ENCODE measurements at regions not wholly inside any gene's neighbourhood (a gene's known extent, or its start where the extent isn't known, plus 50 kb on each side); places are given as distances from the start of the nearest gene placed in this dataset.
"Not testable (repeated sequence)": the region's sequence is repeated elsewhere in the genome, so short reads cannot be mapped to it uniquely, and the experiment has no call there.

DNA sequence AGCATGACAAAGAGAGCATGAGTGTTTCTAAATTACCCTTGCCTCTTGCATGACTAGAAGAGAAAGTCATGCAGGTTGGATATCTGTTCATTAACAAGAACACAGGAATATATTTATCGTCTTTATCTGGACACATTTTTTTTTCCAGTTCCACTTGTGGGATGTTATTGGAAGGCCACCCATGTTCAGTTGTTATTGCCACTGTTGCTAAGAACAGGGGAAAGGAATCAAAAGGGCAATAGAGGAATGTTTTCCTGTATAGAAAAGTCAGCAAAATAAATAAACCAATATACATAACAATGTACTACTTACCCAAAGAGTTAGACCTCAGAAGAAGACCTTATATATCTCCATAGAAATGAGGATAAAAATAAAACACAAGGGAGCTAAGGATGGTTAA, 270.1 kb downstream of the QDPR start:
- no peak for DNase-seq (ENCODE audit: low spot score)

GRCh38 chr4:17238633-17239032, 273.3 kb downstream of the QDPR start:
- DNase-seq (ENCODE audit: low spot score), result no peak

- DNase-seq (ENCODE audit: low spot score), result no peak
Measured at GRCh38 chr4:17236686-17237085, 275.2 kb downstream of the QDPR start.

DNA sequence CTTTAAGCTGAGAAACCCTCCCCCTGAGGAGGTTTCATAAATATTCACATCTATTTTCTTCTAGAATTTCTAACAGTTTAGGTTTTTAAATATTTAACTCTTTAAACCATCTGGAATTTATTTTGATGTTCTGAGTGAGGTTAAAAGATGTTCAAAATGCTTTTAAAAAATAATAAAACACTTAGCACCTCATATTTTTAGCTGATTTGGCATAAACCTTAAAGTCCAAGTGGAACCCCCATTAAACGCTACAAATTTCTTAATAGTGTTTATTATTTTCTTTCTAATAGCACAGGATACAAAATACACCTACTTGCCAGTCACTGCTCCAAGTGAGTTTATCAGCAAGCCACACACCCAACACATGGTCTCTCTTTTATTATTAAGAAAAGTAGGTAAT, 277.2 kb downstream of the QDPR start:
- DNase-seq (ENCODE audit: low spot score), result no peak

- DNase-seq (ENCODE audit: low spot score), result peak; percentile 18
Measured at GRCh38 chr4:17232566-17233253, 279.2 kb downstream of the QDPR start.

DNA sequence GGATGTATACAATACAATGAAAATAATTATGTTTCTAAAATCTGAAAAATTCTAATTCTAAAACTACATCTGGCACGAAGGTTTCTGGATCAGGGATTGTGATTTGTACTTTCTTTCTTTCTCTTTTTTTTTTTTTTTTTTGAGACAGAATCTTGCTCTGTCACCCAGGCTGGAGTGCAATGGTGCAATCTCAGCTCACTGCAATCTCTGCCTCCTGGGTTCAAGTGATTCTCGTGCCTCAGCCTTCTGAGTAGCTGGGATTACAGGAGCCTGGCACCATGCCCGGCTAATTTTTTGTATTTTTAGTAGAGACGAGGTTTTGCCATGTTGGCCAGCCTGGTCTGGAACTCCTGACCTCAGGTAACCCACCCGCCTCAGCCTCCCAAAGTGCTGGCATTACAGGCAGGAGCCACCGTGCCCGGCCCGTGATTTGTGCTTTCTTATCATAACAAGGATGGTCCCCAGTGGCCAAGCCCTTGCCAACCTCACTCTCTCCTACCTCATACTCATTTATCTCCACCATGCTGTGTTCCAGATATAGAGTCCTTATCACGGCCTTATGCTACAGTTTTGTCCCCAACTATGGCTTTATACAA, 279.9 kb downstream of the QDPR start:
- not testable (repeated sequence) for DNase-seq (ENCODE audit: low spot score)

DNA sequence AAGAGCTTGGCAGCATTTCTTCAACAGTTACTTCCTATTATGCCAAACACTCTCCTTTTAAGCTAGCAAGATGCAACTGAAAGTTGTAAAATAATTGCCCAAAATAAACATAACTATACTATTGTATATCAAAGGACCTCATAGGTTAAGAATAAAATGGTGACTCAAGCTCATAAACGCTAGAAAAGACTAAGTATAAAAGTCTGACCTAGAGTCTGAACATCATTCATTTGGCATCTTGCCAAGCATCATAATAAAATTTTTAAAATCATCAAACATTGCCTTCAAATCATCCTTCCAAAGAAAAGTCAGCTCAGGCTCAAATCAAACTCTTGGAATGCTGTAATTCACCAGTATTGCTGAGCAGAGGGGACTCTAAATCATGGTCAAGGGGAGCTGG, 281.2 kb downstream of the QDPR start:
- no peak for DNase-seq (ENCODE audit: low spot score)

DNA sequence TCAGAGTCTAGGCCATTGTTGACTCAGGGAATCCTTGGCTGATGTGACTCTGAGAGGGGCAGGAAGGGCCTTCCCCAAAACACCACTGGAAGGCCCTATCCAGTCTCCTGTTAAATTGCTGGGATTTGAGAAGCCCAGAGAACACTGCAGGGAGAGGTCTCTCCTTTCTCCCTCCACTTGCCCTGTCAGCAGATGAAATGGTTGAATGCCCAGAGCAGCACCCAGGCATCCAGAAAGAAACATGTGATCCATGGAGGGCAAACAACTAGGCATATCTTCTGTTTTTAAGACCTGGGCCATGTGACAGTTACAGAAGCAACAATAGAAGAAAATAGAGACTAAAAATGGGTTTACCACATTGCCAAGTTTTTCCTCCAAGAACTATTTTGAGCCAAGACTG, 291.1 kb downstream of the QDPR start:
- DNase-seq (ENCODE audit: low spot score), result no peak

GRCh38 chr4:17218786-17219185, 293.1 kb downstream of the QDPR start:
- DNase-seq (ENCODE audit: low spot score), result no peak

GRCh38 chr4:17206829-17207801, 304.8 kb downstream of the QDPR start:
- DNase-seq (ENCODE audit: low spot score), result peak; percentile 13

DNA sequence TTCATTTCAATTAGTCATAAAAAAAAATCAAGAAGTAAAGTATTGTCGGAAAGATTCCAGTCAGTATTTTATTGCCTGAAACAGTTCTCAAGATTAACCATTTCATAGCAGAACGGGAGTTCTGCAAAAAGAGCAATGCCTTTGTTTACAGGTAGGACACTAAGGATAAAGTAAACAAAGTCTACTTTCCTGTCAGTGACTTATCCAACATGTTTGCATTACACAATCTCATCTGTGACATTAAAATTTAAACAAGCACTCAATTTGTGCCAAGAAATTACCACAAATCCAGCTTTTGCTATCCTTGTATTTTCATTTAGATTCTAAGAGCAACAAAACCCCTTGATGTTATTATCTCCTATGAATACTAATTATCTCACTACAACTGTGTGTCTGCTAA, 306.5 kb upstream of the LDB2 start:
- DNase-seq (ENCODE audit: low spot score), result no peak

GRCh38 chr4:17203797-17204196, 305.4 kb upstream of the LDB2 start:
- DNase-seq (ENCODE audit: low spot score), result no peak

- no peak for DNase-seq (ENCODE audit: low spot score)
Measured at GRCh38 chr4:17197070-17197469, 298.6 kb upstream of the LDB2 start.

DNA sequence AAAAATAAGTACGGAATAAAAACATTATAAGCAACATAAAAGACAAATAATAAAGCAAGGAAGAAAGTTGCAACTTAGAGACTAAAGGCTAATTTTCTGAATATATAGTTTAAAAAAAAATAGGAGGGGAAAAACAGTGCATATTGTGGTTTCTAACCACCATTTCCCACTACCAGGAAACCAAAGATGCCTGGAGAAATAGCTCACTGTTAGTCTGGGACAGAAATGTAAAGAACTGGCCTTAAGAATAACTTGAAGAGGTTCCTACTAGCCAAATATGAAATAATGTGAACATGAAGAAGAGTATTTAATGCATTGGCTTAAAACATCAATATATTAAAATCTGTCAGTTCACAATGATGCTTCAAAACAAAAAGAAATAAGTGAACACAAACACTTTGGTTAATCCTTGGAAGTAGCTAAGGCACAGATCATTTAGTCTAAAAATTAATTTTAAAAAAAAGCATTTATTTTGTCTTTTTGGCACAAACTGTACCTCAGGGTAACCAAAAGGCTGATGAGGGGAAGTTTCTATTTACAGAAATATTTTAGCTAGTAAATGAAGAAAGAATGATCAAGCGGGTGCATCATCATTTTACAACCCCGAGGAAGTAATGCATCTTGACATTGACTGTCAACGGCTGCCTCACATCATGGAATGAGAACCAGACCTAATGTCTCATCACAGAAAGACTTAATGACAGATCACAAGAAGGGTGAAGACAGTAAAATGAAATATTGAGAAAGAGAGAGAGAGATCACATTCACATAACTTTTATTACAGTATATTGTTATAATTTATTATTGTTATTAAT, 297.2 kb upstream of the LDB2 start:
- DNase-seq (ENCODE audit: low spot score), result no peak

GRCh38 chr4:17194586-17194985, 296.1 kb upstream of the LDB2 start:
- no peak for DNase-seq (ENCODE audit: low spot score)

DNA sequence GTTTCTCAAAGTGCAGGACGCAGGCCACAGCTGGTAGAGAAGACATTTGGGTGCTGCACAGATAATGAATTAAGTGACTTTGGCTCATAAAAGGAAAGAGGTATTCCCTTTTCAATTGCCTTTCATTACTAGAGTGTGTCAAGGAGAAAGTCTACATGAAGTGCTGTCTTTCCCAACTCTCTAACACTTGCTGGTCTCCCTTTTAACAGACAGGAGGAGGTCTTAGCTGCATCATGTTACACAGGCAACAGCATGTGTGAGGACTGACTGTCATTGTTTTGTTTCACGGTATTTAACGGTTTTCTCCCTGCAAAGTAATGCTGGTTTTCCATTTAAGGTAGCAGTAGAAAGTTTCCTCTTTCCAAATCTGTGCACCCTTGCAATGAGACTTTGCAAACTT, 291.3 kb upstream of the LDB2 start:
- no peak for DNase-seq (ENCODE audit: low spot score)

- no peak for DNase-seq (ENCODE audit: low spot score)
Measured at GRCh38 chr4:17189401-17189720, 290.9 kb upstream of the LDB2 start.

GRCh38 chr4:17188547-17189400, 290.3 kb upstream of the LDB2 start:
- no peak for DNase-seq (ENCODE audit: low spot score)

- DNase-seq (ENCODE audit: low spot score), result no peak
Measured at GRCh38 chr4:17188125-17188524, 289.7 kb upstream of the LDB2 start.

- DNase-seq (ENCODE audit: low spot score), result no peak
Measured at GRCh38 chr4:17187003-17187402, 288.6 kb upstream of the LDB2 start.

DNA sequence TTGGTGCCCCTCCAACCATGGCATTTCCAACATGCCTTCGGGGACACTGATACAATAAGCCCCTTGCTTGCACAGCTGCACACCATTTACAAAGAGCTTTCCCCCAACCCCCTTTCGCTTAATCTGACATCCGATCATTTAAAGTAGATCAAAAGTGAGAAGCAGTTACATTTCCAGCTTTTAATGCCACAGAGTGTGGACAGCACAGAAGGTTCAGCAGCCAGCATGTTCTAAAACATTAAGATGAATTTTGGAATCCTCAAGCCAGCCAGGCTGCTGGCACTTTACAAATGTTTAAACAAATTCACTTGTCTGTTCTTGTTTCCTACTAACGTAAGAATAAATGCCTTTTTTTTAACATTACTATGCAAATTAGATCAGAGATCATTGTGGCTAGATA, 284.4 kb upstream of the LDB2 start:
- DNase-seq (ENCODE audit: low spot score), result no peak
